Body of pancreas (tissue), 4 donors: ENCODE measurements at regions not wholly inside any gene's neighbourhood (a gene's known extent, or its start where the extent isn't known, plus 50 kb on each side); places are given as distances from the start of the nearest gene placed in this dataset. TPM values are rescaled to one million over a fixed set of nuclear protein-coding genes. Genes with fewer than 3 reads are reported as not detected.

Source experiments
- ATAC-seq: fragments of 150-250 bp; one replicate; pipeline ENCODE4 v1.9.1; 2016
- DNase-seq, 4 donors: peaks; one replicate each; pipeline ENCODE4 v3.0.0-alpha.2; 2019
- H3K27ac ChIP-seq, 4 donors: fragments of 200-600 bp; sonication (generic); 1 replicate in 3 of 4; 2 replicates in 1 of 4; pipeline versions ENCODE4 v1.5.1 to v1.6.1; 2016 to 2019; ENCODE audit warnings: mild to moderate bottlenecking in 1 of 4, mixed read lengths in 1 of 4, moderate library complexity in 1 of 4
- H3K27me3 ChIP-seq, 2 donors: fragments of 200-600 bp; sonication (generic); one replicate each; pipeline ENCODE4 v1.6.0; 2016; ENCODE audit warnings: mild to moderate bottlenecking in 1 of 2
- H3K36me3 ChIP-seq, 2 donors: fragments of 200-600 bp; sonication (generic); replicated peaks in 1 of 2; 2 replicates each; pipeline ENCODE4 v1.5.1; 2016; ENCODE audit warnings: low read depth in 2 of 2; ENCODE audit not compliant: insufficient read depth in 1 of 2
- H3K4me1 ChIP-seq: fragments of 200-600 bp; sonication (generic); one replicate; pipeline ENCODE4 v1.6.0; 2016
- H3K4me3 ChIP-seq, 2 donors: fragments of 200-600 bp; sonication (generic); 1 replicate in 1 of 2; 2 replicates in 1 of 2; pipeline ENCODE4 v1.5.1; 2016 to 2019
- H3K9me3 ChIP-seq, 3 donors: fragments of 200-600 bp; sonication (generic); 1 replicate in 2 of 3; 2 replicates in 1 of 3; pipeline ENCODE4 v1.5.1; 2016
- CTCF ChIP-seq, 7 experiments: fragments of 450-650 bp in 4 of 7; fragments of 200-600 bp in 3 of 7; sonication (generic) in 3 of 7; IDR thresholded peaks; one replicate each; pipeline ENCODE4 v1.5.1; 2016 to 2019; ENCODE audit warnings: antibody characterized with exemption in 7 of 7
- POLR2A ChIP-seq, 3 donors: fragments of 450-650 bp; IDR thresholded peaks; one replicate each; pipeline ENCODE4 v1.6.1; 2016; ENCODE audit warnings: antibody characterized with exemption in 3 of 3, mild to moderate bottlenecking in 2 of 3
- WGBS, 2 donors: methylation state at CpG; one replicate each; pipeline ENCODE4 v1.1.5; 2017; 5-methylcytosine and 5-hydroxymethylcytosine counted together
- intact Hi-C: fragments of 100-400 bp; cut with DNase I; formaldehyde crosslinking; loops from one replicate; pipeline ENCODE4 v1.15.1; 2023
- small RNA-seq: library from RNA; depleted of rRNA; stranded (forward); fragments of <200 nt; gene quantifications from one replicate; pipeline ENCODE3, GENCODE V24; 2016

GRCh38 chr14:41973178-41973577 lies 366.5 kb downstream of the LRFN5 start:
- WGBS, 2 donors: 46 to 51% methylated on average over 2 of the region's 2 CpGs
- Histone ChIP-seq H3K36me3 (no peaks in the 10 kb centered on the region), H3K9me3 (peaks cover 0 to 8% (median 0%) of the 10 kb centered on the region in 3 donors), H3K27me3 (no peaks in the 10 kb centered on the region), H3K4me3 (no peak overlapping the region), H3K4me1 (no peaks in the 10 kb centered on the region), H3K27ac (no peak overlapping the region)
- no peak for ATAC-seq
- TF ChIP-seq POLR2A (IDR thresholded peaks at IDR 0.05): no peak
- TF ChIP-seq CTCF (IDR thresholded peaks at IDR 0.05): no peak
- intact Hi-C loops: no loop called here
- DNase-seq: no peak

GRCh38 chr14:41972531-41972930 lies 365.9 kb downstream of the LRFN5 start:
- ATAC-seq: no peak
- Histone ChIP-seq H3K36me3 (no peaks in the 10 kb centered on the region), H3K4me3 (no peak overlapping the region)

DNA sequence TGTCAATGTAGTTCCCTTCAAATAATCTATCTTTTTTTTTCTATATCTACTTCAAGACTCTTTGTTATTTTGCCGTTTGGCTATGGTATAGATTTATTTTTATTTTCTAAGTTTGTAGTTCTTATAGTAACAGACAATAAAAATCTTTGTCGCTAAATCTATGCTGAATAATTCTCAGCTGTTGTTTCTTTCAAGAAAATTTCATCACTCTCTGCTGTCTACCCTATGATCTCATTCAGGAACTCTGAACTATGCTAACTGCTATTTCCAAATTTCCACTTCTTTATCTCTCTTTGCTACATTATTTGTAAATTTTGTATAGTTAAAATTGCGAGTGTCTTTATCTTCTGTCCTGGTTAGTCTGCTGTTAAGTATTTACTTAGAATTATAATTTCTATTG lies 353.6 kb downstream of the LRFN5 start:
- H3K4me3 ChIP-seq: no peak overlapping the region
- 43 to 48% methylated on average over 3 of the region's 3 CpGs for WGBS, 2 donors
- no peaks in the 10 kb centered on the region for H3K9me3 ChIP-seq
- TF ChIP-seq CTCF (IDR thresholded peaks at IDR 0.05) (no peak), POLR2A (IDR thresholded peaks at IDR 0.05) (no peak)
- no peak for ATAC-seq
- no peak for DNase-seq
- no peaks in the 10 kb centered on the region for H3K27me3 ChIP-seq
- intact Hi-C loops: no loop called here
- H3K4me1 ChIP-seq: no peaks in the 10 kb centered on the region
- no peaks in the 10 kb centered on the region for H3K36me3 ChIP-seq
- no peak overlapping the region for H3K27ac ChIP-seq

More at GRCh38 chr14:41972531-41972930, 365.9 kb downstream of the LRFN5 start:
- TF ChIP-seq CTCF (IDR thresholded peaks at IDR 0.05) (no peak), POLR2A (IDR thresholded peaks at IDR 0.05) (no peak)
- H3K27me3 ChIP-seq: no peaks in the 10 kb centered on the region
- DNase-seq: no peak
- H3K27ac ChIP-seq: no peak overlapping the region
- H3K9me3 ChIP-seq: peaks cover 0 to 8% (median 0%) of the 10 kb centered on the region in 3 donors
- H3K4me1 ChIP-seq: no peaks in the 10 kb centered on the region
- intact Hi-C loops: no loop called here

GRCh38 chr14:41957459-41957858 lies 350.8 kb downstream of the LRFN5 start:
- Histone ChIP-seq H3K4me1 (no peaks in the 10 kb centered on the region), H3K9me3 (no peaks in the 10 kb centered on the region), H3K27me3 (no peaks in the 10 kb centered on the region), H3K27ac (no peak overlapping the region), H3K36me3 (no peaks in the 10 kb centered on the region), H3K4me3 (no peak overlapping the region)
- WGBS, 2 donors: 45 to 50% methylated on average over 1 of the region's 1 CpG
- DNase-seq (no peak), ATAC-seq (no peak)
- TF ChIP-seq CTCF (IDR thresholded peaks at IDR 0.05) (no peak), POLR2A (IDR thresholded peaks at IDR 0.05) (no peak)
- intact Hi-C loops: no loop called here

Small RNAs in the stretch of these regions (small RNA-seq; reads per million reads assigned to genes)
- gene AL163153.1 (not detected), gene AL358913.1 (not detected), gene AL442163.3 (not detected)
